ENCODE measurements at regions not wholly inside any gene's neighbourhood (a gene's known extent, or its start where the extent isn't known, plus 50 kb on each side); places are given as distances from the start of the nearest gene placed in this dataset.

GRCh38 chr3:18998069-18998468 lies 150.2 kb upstream of the KCNH8 start:
- intact Hi-C loops (cut with micrococcal nuclease) = no loop called here
- H3K27me3 Mint-ChIP-seq (ENCODE audit: low read depth in 2 of 2) = peaks cover 0 to 4% of the 10 kb centered on the region in 2 donors
- no peaks in the 10 kb centered on the region for H3K4me1 Mint-ChIP-seq
- DNase-seq = no peak
- Histone ChIP-seq H3K27me3 (ENCODE audit: control insufficient read depth, insufficient read depth, low read length) (no peaks in the 10 kb centered on the region), H3K36me3 (ENCODE audit: control insufficient read depth, insufficient read depth, low read length) (no peaks in the 10 kb centered on the region), H3K27ac (ENCODE audit: low read length) (no peak overlapping the region), H3K4me3 (ENCODE audit: low read length) (no peak overlapping the region), H3K4me1 (ENCODE audit: control insufficient read depth, insufficient read depth, low read length) (no peaks in the 10 kb centered on the region), H3K9me3 (ENCODE audit: control insufficient read depth, insufficient read depth, low read length) (no peaks in the 10 kb centered on the region)
- no peaks in the 10 kb centered on the region for H3K36me3 Mint-ChIP-seq
- H3K4me3 Mint-ChIP-seq = no peak overlapping the region
- ATAC-seq = no peak
- WGBS (ENCODE audit: insufficient coverage) = 92% methylated on average over 4 of the region's 4 CpGs
- no peaks in the 10 kb centered on the region for H3K9me3 Mint-ChIP-seq
- TF ChIP-seq CTCF (IDR thresholded peaks at IDR 0.05) = no peak
- no peak overlapping the region for H3K27ac Mint-ChIP-seq

- Mint-ChIP-seq H3K4me3 (no peak overlapping the region), H3K27me3 (ENCODE audit: low read depth in 2 of 2) (peaks cover 2 to 6% of the 10 kb centered on the region in 2 donors), H3K4me1 (no peaks in the 10 kb centered on the region), H3K9me3 (no peaks in the 10 kb centered on the region), H3K36me3 (no peaks in the 10 kb centered on the region), H3K27ac (no peak overlapping the region)
- Histone ChIP-seq H3K9me3 (ENCODE audit: control insufficient read depth, insufficient read depth, low read length) (no peaks in the 10 kb centered on the region), H3K27me3 (ENCODE audit: control insufficient read depth, insufficient read depth, low read length) (no peaks in the 10 kb centered on the region), H3K4me1 (ENCODE audit: control insufficient read depth, insufficient read depth, low read length) (no peaks in the 10 kb centered on the region), H3K36me3 (ENCODE audit: control insufficient read depth, insufficient read depth, low read length) (no peaks in the 10 kb centered on the region), H3K27ac (ENCODE audit: low read length) (no peak overlapping the region), H3K4me3 (ENCODE audit: low read length) (no peak overlapping the region)
- TF ChIP-seq CTCF (IDR thresholded peaks at IDR 0.05) = no peak
- WGBS (ENCODE audit: insufficient coverage) = 100% methylated on average over 1 of the region's 1 CpG
- intact Hi-C loops (cut with micrococcal nuclease) = no loop called here
- ATAC-seq (no peak), DNase-seq (no peak)
Measured at GRCh38 chr3:18992709-18993108, 155.6 kb upstream of the KCNH8 start.

GRCh38 chr3:18989237-18989795 lies 159.0 kb upstream of the KCNH8 start:
- intact Hi-C loops (cut with micrococcal nuclease) = loop anchor here (2.0 to 10.0 kb wide), 3 partner anchors 142 to 1731 kb away; no protein-coding TSS in a partner anchor
- Mint-ChIP-seq H3K27me3 (ENCODE audit: low read depth in 2 of 2) (peaks cover 5 to 8% of the 10 kb centered on the region in 2 donors), H3K9me3 (no peaks in the 10 kb centered on the region), H3K4me3 (no peak overlapping the region), H3K4me1 (no peaks in the 10 kb centered on the region), H3K27ac (no peak overlapping the region), H3K36me3 (no peaks in the 10 kb centered on the region)
- peak in 1 of 2 donors; percentile 18 for DNase-seq
- WGBS (ENCODE audit: insufficient coverage) = 91% methylated on average over 6 of the region's 7 CpGs
- Histone ChIP-seq H3K4me3 (ENCODE audit: low read length) (no peak overlapping the region), H3K36me3 (ENCODE audit: control insufficient read depth, insufficient read depth, low read length) (no peaks in the 10 kb centered on the region), H3K4me1 (ENCODE audit: control insufficient read depth, insufficient read depth, low read length) (no peaks in the 10 kb centered on the region), H3K27ac (ENCODE audit: low read length) (no peak overlapping the region), H3K27me3 (ENCODE audit: control insufficient read depth, insufficient read depth, low read length) (no peaks in the 10 kb centered on the region), H3K9me3 (ENCODE audit: control insufficient read depth, insufficient read depth, low read length) (no peaks in the 10 kb centered on the region)
- no peak for ATAC-seq
- TF ChIP-seq CTCF (IDR thresholded peaks at IDR 0.05) = no peak
